ENCODE measurements at regions not wholly inside any gene's neighbourhood (a gene's known extent, or its start where the extent isn't known, plus 50 kb on each side); places are given as distances from the start of the nearest gene placed in this dataset.
"Not testable (repeated sequence)": the region's sequence is repeated elsewhere in the genome, so short reads cannot be mapped to it uniquely, and the experiment has no call there.

- H3K36me3 Mint-ChIP-seq = no peaks in the 10 kb centered on the region
- no peaks in the 10 kb centered on the region for H3K4me1 Mint-ChIP-seq
- H3K27ac Mint-ChIP-seq = no peak overlapping the region
- DNase-seq = no peak
- H3K27me3 Mint-ChIP-seq = no peaks in the 10 kb centered on the region
- no peak for ATAC-seq (ENCODE audit: low read depth in 2 of 2)
- H3K9me3 Mint-ChIP-seq = peaks cover 0 to 9% (median 0%) of the 10 kb centered on the region in 7 donors
- H3K4me3 Mint-ChIP-seq = no peak overlapping the region
Measured at GRCh38 chr3:99586701-99587100, 51.7 kb upstream of the COL8A1 start.

- DNase-seq (no peak), ATAC-seq (ENCODE audit: low read depth in 2 of 2) (no peak)
- Mint-ChIP-seq H3K4me3 (no peak overlapping the region), H3K27me3 (no peaks in the 10 kb centered on the region), H3K27ac (no peak overlapping the region), H3K9me3 (peaks cover 0 to 14% (median 6%) of the 10 kb centered on the region in 7 donors), H3K4me1 (no peaks in the 10 kb centered on the region), H3K36me3 (no peaks in the 10 kb centered on the region)
Measured at GRCh38 chr3:99579965-99580364, 58.4 kb upstream of the COL8A1 start.

- no peak for ATAC-seq (ENCODE audit: low read depth in 2 of 2)
- DNase-seq = no peak
- H3K4me1 Mint-ChIP-seq = no peaks in the 10 kb centered on the region
- H3K9me3 Mint-ChIP-seq = peaks cover 0 to 20% (median 7%) of the 10 kb centered on the region in 7 donors
- no peak overlapping the region for H3K4me3 Mint-ChIP-seq
- no peaks in the 10 kb centered on the region for H3K36me3 Mint-ChIP-seq
- no peaks in the 10 kb centered on the region for H3K27me3 Mint-ChIP-seq
- no peak overlapping the region for H3K27ac Mint-ChIP-seq
Measured at GRCh38 chr3:99579246-99579645, 59.1 kb upstream of the COL8A1 start.

GRCh38 chr3:99578339-99578970, 59.9 kb upstream of the COL8A1 start:
- Mint-ChIP-seq H3K36me3 (no peaks in the 10 kb centered on the region), H3K9me3 (peaks cover 0 to 20% (median 9%) of the 10 kb centered on the region in 7 donors), H3K27me3 (no peaks in the 10 kb centered on the region), H3K4me1 (no peaks in the 10 kb centered on the region), H3K27ac (no peak overlapping the region), H3K4me3 (no peak overlapping the region)
- ATAC-seq (ENCODE audit: low read depth in 2 of 2) (no peak), DNase-seq (no peak)

GRCh38 chr3:99576904-99577559, 61.4 kb upstream of the COL8A1 start:
- DNase-seq = no peak
- Mint-ChIP-seq H3K9me3 (peaks cover 1 to 20% (median 10%) of the 10 kb centered on the region in 7 donors), H3K4me1 (no peaks in the 10 kb centered on the region), H3K27ac (no peak overlapping the region), H3K36me3 (no peaks in the 10 kb centered on the region), H3K27me3 (no peaks in the 10 kb centered on the region), H3K4me3 (no peak overlapping the region)
- no peak for ATAC-seq (ENCODE audit: low read depth in 2 of 2)

DNA sequence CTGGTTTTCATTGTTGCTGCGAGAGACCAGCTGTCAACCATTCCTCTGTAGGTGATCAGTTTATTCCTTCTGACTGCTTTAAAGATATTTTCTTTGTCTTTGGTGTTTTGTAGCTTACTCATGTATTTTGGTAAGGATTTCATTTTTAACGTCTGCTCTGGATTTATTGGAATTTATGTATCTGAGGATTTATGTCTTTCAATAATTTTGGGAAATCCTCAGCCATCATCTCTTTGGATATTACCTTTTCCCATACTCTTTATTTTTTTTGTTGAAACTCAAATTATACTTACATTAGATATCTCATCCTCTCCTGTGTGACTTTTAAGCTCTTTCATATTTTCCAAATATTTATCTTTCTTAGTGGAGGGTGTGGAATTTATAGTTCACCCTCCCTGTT, 62.7 kb upstream of the COL8A1 start:
- Mint-ChIP-seq H3K36me3 (no peaks in the 10 kb centered on the region), H3K9me3 (peaks cover 0 to 20% (median 10%) of the 10 kb centered on the region in 7 donors), H3K27me3 (no peaks in the 10 kb centered on the region), H3K4me3 (no peak overlapping the region), H3K4me1 (no peaks in the 10 kb centered on the region), H3K27ac (no peak overlapping the region)
- DNase-seq (no peak), ATAC-seq (ENCODE audit: low read depth in 2 of 2) (no peak)

DNA sequence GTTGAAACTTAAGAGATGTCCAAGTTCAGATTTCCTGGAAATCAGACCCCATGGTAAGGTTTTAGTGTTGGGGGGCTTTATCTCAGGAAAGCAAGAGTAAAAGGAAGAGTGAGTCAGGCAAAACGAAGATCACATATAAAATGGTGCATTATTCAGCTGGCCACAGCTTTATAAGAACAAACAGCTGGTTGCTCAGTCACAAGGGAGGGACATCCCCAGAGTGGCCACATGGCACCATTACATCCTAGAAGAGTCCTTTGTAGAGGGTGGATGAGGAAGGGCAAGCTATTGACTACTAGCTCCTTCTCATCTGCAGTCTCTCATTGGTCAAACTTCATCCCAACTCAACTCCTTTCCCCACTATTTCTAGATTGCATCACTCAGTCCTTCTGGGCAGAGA, 68.3 kb upstream of the COL8A1 start:
- Mint-ChIP-seq H3K27ac (no peak overlapping the region), H3K4me3 (no peak overlapping the region), H3K4me1 (no peaks in the 10 kb centered on the region), H3K36me3 (no peaks in the 10 kb centered on the region), H3K27me3 (no peaks in the 10 kb centered on the region), H3K9me3 (peaks cover 0 to 18% (median 7%) of the 10 kb centered on the region in 7 donors)
- no peak for ATAC-seq (ENCODE audit: low read depth in 2 of 2)
- no peak for DNase-seq

DNA sequence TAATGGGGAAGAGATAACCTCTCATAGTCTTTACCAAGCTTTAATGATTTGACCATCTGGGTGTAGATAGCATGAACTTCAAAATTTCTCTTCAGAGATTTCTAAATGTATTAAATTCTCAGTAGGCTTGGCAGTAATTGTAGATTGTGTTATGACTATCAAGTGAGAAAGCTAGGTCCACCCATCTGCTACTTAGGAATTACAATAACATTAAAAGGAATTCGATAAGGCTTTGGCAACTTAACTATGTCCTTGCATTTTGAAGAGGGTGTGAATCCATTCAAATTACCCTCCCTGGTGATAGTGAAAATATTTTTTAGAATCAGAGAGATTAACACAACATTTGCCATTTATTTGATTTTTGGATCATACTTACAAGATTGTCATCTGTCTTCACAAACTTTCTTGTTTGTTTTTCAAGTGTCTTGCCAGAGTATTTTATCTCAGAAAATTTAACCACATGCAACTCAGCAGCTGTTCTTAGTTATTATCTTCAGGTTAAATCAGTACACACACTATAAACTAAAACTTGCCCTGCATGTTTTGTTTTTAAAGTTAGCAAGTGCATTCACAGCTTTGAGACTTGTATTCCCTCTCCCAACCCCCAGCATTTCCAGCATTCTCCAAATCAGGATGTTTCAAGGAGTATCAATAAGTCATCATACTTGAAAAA, 69.6 kb upstream of the COL8A1 start:
- ATAC-seq (ENCODE audit: low read depth in 2 of 2) (no peak), DNase-seq (no peak)
- Mint-ChIP-seq H3K27ac (no peak overlapping the region), H3K4me3 (no peak overlapping the region), H3K9me3 (peaks cover 0 to 11% (median 6%) of the 10 kb centered on the region in 7 donors), H3K4me1 (no peaks in the 10 kb centered on the region), H3K36me3 (no peaks in the 10 kb centered on the region), H3K27me3 (no peaks in the 10 kb centered on the region)

- no peaks in the 10 kb centered on the region for H3K27me3 Mint-ChIP-seq
- DNase-seq (no peak), ATAC-seq (ENCODE audit: low read depth in 2 of 2) (no peak)
- H3K9me3 Mint-ChIP-seq = peaks cover 2 to 11% (median 8%) of the 10 kb centered on the region in 7 donors
- H3K27ac Mint-ChIP-seq = peak overlapping the region in 1 of 6 donors; percentile 21
- H3K4me1 Mint-ChIP-seq = no peaks in the 10 kb centered on the region
- H3K36me3 Mint-ChIP-seq = no peaks in the 10 kb centered on the region
- H3K4me3 Mint-ChIP-seq = no peak overlapping the region
Measured at GRCh38 chr3:99565331-99565730, 73.1 kb upstream of the COL8A1 start.

- no peaks in the 10 kb centered on the region for H3K36me3 Mint-ChIP-seq
- H3K4me3 Mint-ChIP-seq = no peak overlapping the region
- H3K9me3 Mint-ChIP-seq = peaks cover 2 to 11% (median 8%) of the 10 kb centered on the region in 7 donors
- no peak for DNase-seq
- no peak overlapping the region for H3K27ac Mint-ChIP-seq
- no peaks in the 10 kb centered on the region for H3K27me3 Mint-ChIP-seq
- ATAC-seq (ENCODE audit: low read depth in 2 of 2) = no peak
- H3K4me1 Mint-ChIP-seq = no peaks in the 10 kb centered on the region
Measured at GRCh38 chr3:99562990-99563607, 75.3 kb upstream of the COL8A1 start.

DNA sequence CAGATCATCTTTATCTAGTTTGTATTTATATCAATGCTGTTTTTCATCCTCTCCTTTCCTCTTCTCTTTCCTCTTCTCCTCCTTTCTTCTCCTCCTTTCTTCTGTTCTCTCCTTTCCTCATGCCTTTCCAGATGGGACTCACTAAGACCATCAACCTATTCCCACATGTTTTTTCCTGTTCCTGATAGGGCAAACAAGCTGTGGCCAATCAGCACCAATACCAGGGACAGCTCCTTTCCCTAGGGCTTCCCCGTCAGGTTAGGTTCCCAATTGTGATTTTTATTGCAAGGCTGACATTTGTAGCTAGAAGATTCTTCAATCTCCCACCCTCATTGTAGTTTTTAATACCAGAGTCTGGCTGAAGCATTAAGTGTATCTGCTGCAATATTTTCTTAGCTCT, 76.3 kb upstream of the COL8A1 start:
- ATAC-seq (ENCODE audit: low read depth in 2 of 2) = no peak
- H3K36me3 Mint-ChIP-seq = no peaks in the 10 kb centered on the region
- H3K9me3 Mint-ChIP-seq = peaks cover 2 to 21% (median 9%) of the 10 kb centered on the region in 7 donors
- no peaks in the 10 kb centered on the region for H3K27me3 Mint-ChIP-seq
- DNase-seq = no peak
- H3K4me3 Mint-ChIP-seq = peak overlapping the region in 1 of 8 donors; percentile 54
- H3K27ac Mint-ChIP-seq = no peak overlapping the region
- no peaks in the 10 kb centered on the region for H3K4me1 Mint-ChIP-seq

DNA sequence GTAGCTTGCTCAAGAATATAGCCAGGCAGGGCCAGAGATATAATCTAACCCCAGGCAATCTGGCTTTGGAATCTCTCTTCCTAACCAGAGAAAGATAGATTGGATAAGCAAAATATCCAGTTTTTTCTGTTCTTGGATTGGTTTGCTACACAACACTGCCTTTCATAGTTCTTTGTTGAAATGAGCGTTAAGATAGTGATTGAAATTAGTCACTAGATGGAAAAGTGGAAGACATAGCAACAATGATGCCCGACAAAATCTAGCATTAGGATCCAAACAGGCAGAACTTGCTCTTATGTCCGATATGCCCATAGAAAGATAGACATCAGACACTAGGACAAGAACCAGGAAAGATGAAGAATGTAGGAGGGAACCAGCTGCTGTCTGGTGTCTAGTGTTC, 77.3 kb upstream of the COL8A1 start:
- DNase-seq (no peak), ATAC-seq (ENCODE audit: low read depth in 2 of 2) (no peak)
- H3K27ac Mint-ChIP-seq = no peak overlapping the region
- H3K4me3 Mint-ChIP-seq = no peak overlapping the region
- H3K36me3 Mint-ChIP-seq = no peaks in the 10 kb centered on the region
- no peaks in the 10 kb centered on the region for H3K4me1 Mint-ChIP-seq
- no peaks in the 10 kb centered on the region for H3K27me3 Mint-ChIP-seq
- H3K9me3 Mint-ChIP-seq = peaks cover 2 to 24% (median 9%) of the 10 kb centered on the region in 7 donors

- DNase-seq = no peak
- Mint-ChIP-seq H3K36me3 (no peaks in the 10 kb centered on the region), H3K27me3 (no peaks in the 10 kb centered on the region), H3K27ac (no peak overlapping the region), H3K4me1 (no peaks in the 10 kb centered on the region), H3K4me3 (no peak overlapping the region), H3K9me3 (peaks cover 5 to 25% (median 10%) of the 10 kb centered on the region in 7 donors)
- ATAC-seq (ENCODE audit: low read depth in 2 of 2) = no peak
Measured at GRCh38 chr3:99559196-99559595, 79.2 kb upstream of the COL8A1 start.

- not testable (repeated sequence) for H3K27ac Mint-ChIP-seq
Measured at GRCh38 chr3:99555885-99556284, 82.5 kb upstream of the COL8A1 start.

More at GRCh38 chr3:99555885-99556284, 82.5 kb upstream of the COL8A1 start:
- H3K4me3 Mint-ChIP-seq; H3K36me3 Mint-ChIP-seq; DNase-seq; H3K27me3 Mint-ChIP-seq; H3K4me1 Mint-ChIP-seq; ATAC-seq (ENCODE audit: low read depth in 2 of 2): not testable (repeated sequence)
- peaks cover 0 to 26% (median 9%) of the 10 kb centered on the region in 7 donors for H3K9me3 Mint-ChIP-seq

Data from naive B cell (primary cell).